BE2C (cell line): ENCODE measurements at regions not wholly inside any gene's neighbourhood (a gene's known extent, or its start where the extent isn't known, plus 50 kb on each side); places are given as distances from the start of the nearest gene placed in this dataset.

ENCODE experiments used
- DNase-seq: peaks from one replicate; pipeline ENCODE4 v3.0.0-alpha.2; 2020
- H3K27me3 ChIP-seq: fragments of 250-450 bp; sonication (Bioruptor Pico); 2 replicates; pipeline ENCODE4 v1.5.1; 2020; ENCODE audit warnings: mild to moderate bottlenecking
- H3K36me3 ChIP-seq: fragments of 250-450 bp; sonication (Bioruptor Pico); 2 replicates; pipeline ENCODE4 v1.5.1; 2020; ENCODE audit warnings: mild to moderate bottlenecking
- H3K4me1 ChIP-seq: fragments of 250-450 bp; sonication (Bioruptor Pico); 2 replicates; pipeline ENCODE4 v1.5.1; 2020
- H3K4me3 ChIP-seq: 2 replicates; pipeline ENCODE4 v1.5.1; 2011; ENCODE audit warnings: low read depth, low read length
- H3K9me3 ChIP-seq: fragments of 250-450 bp; sonication (Bioruptor Pico); 2 replicates; pipeline ENCODE4 v1.5.1; 2020
- TF ChIP-seq, protein P1 (sequence below): IDR thresholded peaks from 2 replicates; pipeline ENCODE4 v1.5.1; 2012; ENCODE audit warnings: mild to moderate bottlenecking, low read depth, low read length

DNA sequence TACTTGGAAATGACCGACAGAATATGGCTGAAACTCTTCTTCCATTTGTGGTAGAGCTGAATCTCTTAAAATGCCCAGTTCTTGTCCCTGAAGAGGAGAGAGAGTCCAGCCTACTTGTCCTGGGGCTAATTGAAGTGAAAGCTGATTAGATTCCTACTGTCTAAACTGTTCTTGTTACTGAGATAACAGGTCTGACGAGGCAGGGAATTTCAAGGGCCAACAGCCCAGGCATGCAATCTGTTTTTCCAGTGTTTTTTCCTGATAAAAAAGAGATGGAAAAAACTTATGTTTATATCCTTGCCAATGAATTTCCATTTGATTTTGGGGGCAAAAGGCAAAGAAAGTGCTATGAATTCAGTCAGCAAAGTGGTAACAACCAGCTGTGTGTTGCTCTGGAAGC lies 195.5 kb downstream of the ETS1 start:
- H3K27me3 ChIP-seq = no peaks in the 10 kb centered on the region
- no peaks in the 10 kb centered on the region for H3K9me3 ChIP-seq
- TF ChIP-seq, protein P1, sequence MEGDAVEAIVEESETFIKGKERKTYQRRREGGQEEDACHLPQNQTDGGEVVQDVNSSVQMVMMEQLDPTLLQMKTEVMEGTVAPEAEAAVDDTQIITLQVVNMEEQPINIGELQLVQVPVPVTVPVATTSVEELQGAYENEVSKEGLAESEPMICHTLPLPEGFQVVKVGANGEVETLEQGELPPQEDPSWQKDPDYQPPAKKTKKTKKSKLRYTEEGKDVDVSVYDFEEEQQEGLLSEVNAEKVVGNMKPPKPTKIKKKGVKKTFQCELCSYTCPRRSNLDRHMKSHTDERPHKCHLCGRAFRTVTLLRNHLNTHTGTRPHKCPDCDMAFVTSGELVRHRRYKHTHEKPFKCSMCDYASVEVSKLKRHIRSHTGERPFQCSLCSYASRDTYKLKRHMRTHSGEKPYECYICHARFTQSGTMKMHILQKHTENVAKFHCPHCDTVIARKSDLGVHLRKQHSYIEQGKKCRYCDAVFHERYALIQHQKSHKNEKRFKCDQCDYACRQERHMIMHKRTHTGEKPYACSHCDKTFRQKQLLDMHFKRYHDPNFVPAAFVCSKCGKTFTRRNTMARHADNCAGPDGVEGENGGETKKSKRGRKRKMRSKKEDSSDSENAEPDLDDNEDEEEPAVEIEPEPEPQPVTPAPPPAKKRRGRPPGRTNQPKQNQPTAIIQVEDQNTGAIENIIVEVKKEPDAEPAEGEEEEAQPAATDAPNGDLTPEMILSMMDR = no peak
- no peak overlapping the region for H3K4me3 ChIP-seq
- H3K4me1 ChIP-seq = peaks cover 12% of the 10 kb centered on the region
- no peak for DNase-seq
- H3K36me3 ChIP-seq = no peaks in the 10 kb centered on the region

DNA sequence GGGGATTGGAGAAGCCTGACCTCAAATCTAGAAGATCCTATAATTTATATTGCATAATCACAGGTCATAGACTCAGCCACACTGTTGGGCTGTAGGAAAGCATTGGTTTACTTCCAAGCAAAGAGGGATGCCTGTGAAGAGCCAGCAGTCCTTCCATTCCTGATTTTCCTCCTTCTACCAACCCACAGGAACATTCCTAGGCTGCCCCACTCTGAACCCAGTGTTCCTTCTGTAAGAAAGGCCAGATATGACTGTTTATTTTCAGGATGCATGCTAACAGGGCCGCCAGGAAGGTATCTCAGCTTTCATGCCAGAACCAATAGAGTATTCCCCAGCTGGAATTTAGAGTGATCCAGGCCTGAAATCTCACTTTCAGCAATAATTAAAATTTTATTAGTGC lies 197.1 kb downstream of the ETS1 start:
- Histone ChIP-seq H3K27me3 (no peaks in the 10 kb centered on the region), H3K4me1 (peaks cover 9% of the 10 kb centered on the region), H3K9me3 (no peaks in the 10 kb centered on the region), H3K36me3 (no peaks in the 10 kb centered on the region), H3K4me3 (no peak overlapping the region)
- TF ChIP-seq, protein P1 = no peak
- DNase-seq = no peak

DNA sequence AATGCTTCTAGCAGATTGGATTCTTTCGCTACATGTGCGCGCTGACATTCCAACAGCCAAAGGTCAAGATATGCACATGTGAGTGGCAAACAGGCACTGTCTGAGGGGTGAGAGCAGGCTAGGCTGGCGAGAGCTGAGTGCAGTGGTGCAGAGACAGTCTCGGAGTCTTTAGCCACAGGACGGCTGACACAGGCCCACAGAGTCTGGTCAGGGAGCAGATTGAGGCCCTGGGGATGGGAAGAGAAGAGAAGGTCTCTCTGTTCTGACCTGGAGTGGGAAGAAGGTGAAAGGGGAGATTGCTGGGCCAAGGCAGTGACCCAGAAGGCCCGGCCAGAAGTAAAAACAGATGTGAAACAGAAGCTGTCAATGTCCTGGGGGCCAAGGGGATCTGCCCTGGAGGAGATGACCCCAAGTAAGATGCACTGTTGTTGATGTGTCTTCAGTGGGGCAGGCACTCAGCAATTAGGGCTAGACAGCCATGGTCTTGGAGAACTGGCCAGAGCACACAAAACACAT lies 197.8 kb downstream of the ETS1 start:
- no peaks in the 10 kb centered on the region for H3K27me3 ChIP-seq

DNA sequence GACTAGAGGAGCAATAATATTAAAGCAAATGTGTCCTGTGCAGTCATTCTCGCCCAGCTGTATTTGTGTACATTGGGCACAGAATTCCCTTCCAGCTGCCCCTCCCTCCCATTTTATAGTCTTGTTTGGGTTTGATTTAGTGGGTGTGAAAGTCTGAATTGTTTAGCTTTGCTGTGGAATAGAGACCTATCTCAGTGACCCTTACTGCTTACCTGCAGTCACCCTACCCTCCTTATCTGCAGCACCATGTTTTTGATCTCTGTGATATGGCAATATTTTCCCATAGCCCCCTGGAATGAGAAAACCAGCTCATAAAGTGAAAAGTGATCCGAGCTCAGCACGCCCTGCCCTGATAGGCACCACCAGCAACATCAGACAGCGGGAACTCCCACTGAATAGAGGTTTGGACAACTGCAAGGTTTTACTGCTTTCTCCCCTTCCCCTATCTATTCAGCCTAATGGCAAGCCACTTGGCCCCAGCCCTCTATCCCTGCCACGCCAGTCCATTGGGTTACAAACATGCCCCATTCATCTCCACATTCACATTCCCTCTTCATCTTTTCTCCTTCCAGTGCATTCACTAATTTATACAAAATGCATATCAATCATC lies 199.0 kb downstream of the ETS1 start:
- DNase-seq = no peak
- Histone ChIP-seq H3K4me3 (no peak overlapping the region), H3K4me1 (no peaks in the 10 kb centered on the region; the same call in none of the 2 replicates), H3K36me3 (no peaks in the 10 kb centered on the region), H3K27me3 (no peaks in the 10 kb centered on the region), H3K9me3 (no peaks in the 10 kb centered on the region)
- TF ChIP-seq, protein P1 = no peak

More for the DNA sequence above, 197.8 kb downstream of the ETS1 start:
- Histone ChIP-seq H3K4me3 (no peak overlapping the region), H3K4me1 (peaks cover 5% of the 10 kb centered on the region), H3K36me3 (no peaks in the 10 kb centered on the region), H3K9me3 (no peaks in the 10 kb centered on the region)
- no peak for DNase-seq
- TF ChIP-seq, protein P1 = no peak

DNA sequence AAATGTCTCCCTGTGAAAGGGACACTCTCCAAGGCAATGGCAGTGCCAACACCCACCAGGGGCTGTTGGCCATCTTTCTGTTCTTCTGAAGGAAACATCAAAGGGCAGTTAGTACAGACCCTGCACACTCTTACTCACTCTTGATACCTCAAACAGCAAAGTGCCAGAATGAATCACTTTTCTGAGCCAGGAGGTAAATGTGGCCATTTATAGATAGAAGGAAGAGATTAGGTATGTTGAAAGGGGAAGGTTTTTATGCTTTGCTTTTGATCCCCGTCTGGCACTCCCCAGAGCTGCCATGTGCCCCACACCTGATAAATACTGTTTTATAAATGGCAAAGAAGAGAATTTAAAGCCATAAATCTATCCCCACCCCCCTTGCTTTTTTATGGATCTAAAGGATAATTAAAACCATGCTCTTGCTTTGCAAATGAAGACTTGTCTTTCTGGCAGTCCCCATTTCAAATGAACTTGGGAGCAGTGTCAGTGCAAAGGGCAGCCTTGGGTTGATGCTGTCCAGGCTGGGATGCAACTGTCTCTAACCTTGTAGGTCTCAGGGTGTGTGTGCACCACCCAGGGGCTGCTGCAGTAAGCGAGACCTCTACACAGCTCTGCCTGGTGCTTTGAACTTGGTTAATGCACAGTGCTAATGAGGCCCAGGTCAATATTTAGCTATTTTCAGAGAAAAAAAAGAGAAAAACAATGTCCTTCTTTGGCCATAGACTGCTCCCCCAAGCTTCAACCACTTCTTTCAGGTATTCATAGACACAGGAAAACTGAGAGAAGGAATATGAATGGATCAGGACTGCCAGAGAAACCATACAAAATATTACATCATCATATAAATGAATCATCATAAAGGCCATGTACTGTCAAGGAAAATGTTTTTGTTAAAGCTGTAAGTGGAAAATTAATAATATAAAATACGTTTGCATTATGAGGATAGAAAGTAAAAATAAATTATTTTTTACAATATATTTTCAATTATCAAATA lies 207.5 kb downstream of the ETS1 start:
- Histone ChIP-seq H3K4me1 (peaks cover 13% of the 10 kb centered on the region), H3K4me3 (no peak overlapping the region), H3K27me3 (no peaks in the 10 kb centered on the region), H3K36me3 (no peaks in the 10 kb centered on the region), H3K9me3 (no peaks in the 10 kb centered on the region; the same call in 1 of the 2 replicates)
- peak; percentile 24 for DNase-seq
- TF ChIP-seq, protein P1 = no peak
